Mesenchymal stem cell (in vitro differentiated cells and primary cell): ENCODE measurements at regions not wholly inside any gene's neighbourhood (a gene's known extent, or its start where the extent isn't known, plus 50 kb on each side); places are given as distances from the start of the nearest gene placed in this dataset.

Experiments
- DNase-seq: peaks from one replicate; pipeline ENCODE4 v3.0.0-alpha.2; 2013
- H2AFZ ChIP-seq: one replicate; pipeline ENCODE4 v1.6.1; 2013; ENCODE audit warnings: low read depth, mild to moderate bottlenecking, control low read depth, inconsistent platforms, low read length, moderate library complexity
- H2AK5ac ChIP-seq: 2 replicates; pipeline ENCODE4 v1.6.1; 2013; ENCODE audit warnings: low read length, moderate library complexity, mild to moderate bottlenecking, inconsistent platforms; ENCODE audit not compliant: severe bottlenecking
- H2BK120ac ChIP-seq: one replicate; pipeline ENCODE4 v1.6.1; 2013; ENCODE audit warnings: low read depth, mild to moderate bottlenecking, inconsistent platforms, low read length, moderate library complexity
- H2BK12ac ChIP-seq, 2 experiments: one replicate each; pipeline ENCODE4 v1.6.1; 2013; ENCODE audit warnings: inconsistent platforms in 2 of 2, low read length in 2 of 2, mild to moderate bottlenecking in 2 of 2, moderate library complexity in 2 of 2, control low read depth in 1 of 2
- H2BK15ac ChIP-seq: one replicate; pipeline ENCODE4 v1.6.1; 2013; ENCODE audit warnings: mild to moderate bottlenecking, low read depth, inconsistent platforms; ENCODE audit not compliant: poor library complexity, severe bottlenecking
- H2BK5ac ChIP-seq: 2 replicates; pipeline ENCODE4 v1.6.1; 2013; ENCODE audit warnings: low read depth, mild to moderate bottlenecking, low read length, control low read depth, inconsistent platforms; ENCODE audit not compliant: poor library complexity, severe bottlenecking
- H3K14ac ChIP-seq, 2 experiments: one replicate each; pipeline ENCODE4 v1.6.1; 2013; ENCODE audit warnings: inconsistent platforms in 2 of 2, low read length in 2 of 2, control low read depth in 1 of 2, mild to moderate bottlenecking in 1 of 2, moderate library complexity in 1 of 2
- H3K18ac ChIP-seq, 2 experiments: one replicate each; pipeline ENCODE4 v1.6.1; 2013; ENCODE audit warnings: inconsistent platforms in 2 of 2, low read length in 2 of 2, control low read depth in 1 of 2, low read depth in 1 of 2, mild to moderate bottlenecking in 1 of 2
- H3K23ac ChIP-seq, 2 experiments: one replicate each; pipeline ENCODE4 v1.6.1; 2013; ENCODE audit warnings: inconsistent platforms in 2 of 2, low read length in 2 of 2, mild to moderate bottlenecking in 2 of 2, moderate library complexity in 2 of 2, control low read depth in 1 of 2
- H3K27ac ChIP-seq: 2 replicates; pipeline ENCODE4 v1.5.1; 2013; ENCODE audit warnings: mild to moderate bottlenecking, moderate library complexity, low read length, control low read depth, inconsistent platforms; ENCODE audit not compliant: poor library complexity, severe bottlenecking
- H3K27me3 ChIP-seq, 2 experiments: 2 replicates each; pipeline versions ENCODE4 v1.6.1 to v1.7.0; 2013; ENCODE audit warnings: low read length in 2 of 2, mild to moderate bottlenecking in 2 of 2, moderate library complexity in 2 of 2, control low read depth in 1 of 2, inconsistent platforms in 1 of 2; ENCODE audit not compliant: control insufficient read depth in 1 of 2, insufficient read depth in 1 of 2
- H3K36me3 ChIP-seq, 2 experiments: 2 replicates each; pipeline versions ENCODE4 v1.6.1 to v1.7.0; 2013; ENCODE audit warnings: low read length in 2 of 2, control low read depth in 1 of 2, inconsistent platforms in 1 of 2, low read depth in 1 of 2, mild to moderate bottlenecking in 1 of 2; ENCODE audit not compliant: insufficient read depth in 2 of 2, control insufficient read depth in 1 of 2
- H3K4ac ChIP-seq, 2 experiments: one replicate each; pipeline ENCODE4 v1.6.1; 2013; ENCODE audit warnings: inconsistent platforms in 2 of 2, low read length in 2 of 2, mild to moderate bottlenecking in 2 of 2, moderate library complexity in 2 of 2, control low read depth in 1 of 2, low read depth in 1 of 2
- H3K4me1 ChIP-seq: 2 replicates; pipeline ENCODE4 v1.6.1; 2013; ENCODE audit warnings: low read depth, low read length, control low read depth; ENCODE audit not compliant: control insufficient read depth, insufficient read depth
- H3K4me2 ChIP-seq: 2 replicates; pipeline ENCODE4 v1.6.1; 2013; ENCODE audit warnings: low read length, mild to moderate bottlenecking, inconsistent platforms; ENCODE audit not compliant: poor library complexity, severe bottlenecking
- H3K4me3 ChIP-seq, 2 experiments: 2 replicates each; pipeline versions ENCODE4 v1.5.1 to v1.7.0; 2013; ENCODE audit warnings: low read length in 2 of 2, mild to moderate bottlenecking in 2 of 2, control low read depth in 1 of 2, low read depth in 1 of 2; ENCODE audit not compliant: insufficient read depth in 1 of 2
- H3K79me1 ChIP-seq: replicated peaks from 2 replicates; pipeline ENCODE4 v1.6.1; 2013; ENCODE audit warnings: mild to moderate bottlenecking, control low read depth, low read length, inconsistent platforms; ENCODE audit not compliant: poor library complexity, severe bottlenecking
- H3K9ac ChIP-seq: 2 replicates; pipeline ENCODE4 v1.7.0; 2013; ENCODE audit warnings: mild to moderate bottlenecking, low read length, moderate library complexity
- H3K9me3 ChIP-seq: 2 replicates; pipeline ENCODE4 v1.7.0; 2013; ENCODE audit warnings: mild to moderate bottlenecking, low read length; ENCODE audit not compliant: control insufficient read depth
- H4K8ac ChIP-seq: one replicate; pipeline ENCODE4 v1.6.1; 2013; ENCODE audit warnings: inconsistent platforms, mild to moderate bottlenecking, low read length, moderate library complexity
- H4K91ac ChIP-seq: one replicate; pipeline ENCODE4 v1.6.1; 2013; ENCODE audit warnings: mild to moderate bottlenecking, low read length, inconsistent platforms
- WGBS: methylation state at CpG from one replicate; pipeline ENCODE4 v1.1.7; 2013; ENCODE audit warnings: mixed read lengths; 5-methylcytosine and 5-hydroxymethylcytosine counted together

GRCh38 chr3:632571-633170 is 436.1 kb downstream of the CHL1 start:
- Histone ChIP-seq H4K8ac (no peak overlapping the region), H3K9ac (no peak overlapping the region), H3K14ac (no peak overlapping the region), H2BK15ac (no peak overlapping the region), H2BK12ac (no peak overlapping the region), H3K18ac (no peak overlapping the region), H4K91ac (no peak overlapping the region), H2BK5ac (no peak overlapping the region), H2AK5ac (no peak overlapping the region), H3K79me1 (no peaks in the 10 kb centered on the region), H3K27me3 (no peaks in the 10 kb centered on the region), H3K4ac (no peak overlapping the region), H3K4me2 (no peak overlapping the region), H2BK120ac (no peak overlapping the region), H3K4me1 (no peaks in the 10 kb centered on the region), H3K9me3 (no peaks in the 10 kb centered on the region), H3K36me3 (no peaks in the 10 kb centered on the region), H2AFZ (no peak overlapping the region), H3K4me3 (no peak overlapping the region), H3K27ac (no peak overlapping the region), H3K23ac (no peak overlapping the region)
- WGBS = 18% methylated on average over 7 of the region's 10 CpGs
- peak; percentile 32 for DNase-seq

- no peaks in the 10 kb centered on the region for H3K36me3 ChIP-seq
These were observed 437.9 kb downstream of the CHL1 start for GRCh38 chr3:634511-634910.

GRCh38 chr3:635393-635792 is 438.8 kb downstream of the CHL1 start:
- no peak overlapping the region for H3K4ac ChIP-seq
- no peak overlapping the region for H3K18ac ChIP-seq
- H3K4me3 ChIP-seq = no peak overlapping the region
- no peaks in the 10 kb centered on the region for H3K4me1 ChIP-seq
- H3K9me3 ChIP-seq = no peaks in the 10 kb centered on the region
- no peak overlapping the region for H3K14ac ChIP-seq
- H3K36me3 ChIP-seq = no peaks in the 10 kb centered on the region
- no peak overlapping the region for H4K8ac ChIP-seq
- no peak overlapping the region for H3K23ac ChIP-seq
- H3K9ac ChIP-seq = no peak overlapping the region
- no peaks in the 10 kb centered on the region for H3K27me3 ChIP-seq
- no peak for DNase-seq
- H3K79me1 ChIP-seq = no peaks in the 10 kb centered on the region
- H2BK12ac ChIP-seq = no peak overlapping the region
- H2BK15ac ChIP-seq = no peak overlapping the region
- H2AFZ ChIP-seq = no peak overlapping the region
- H2BK120ac ChIP-seq = no peak overlapping the region
- no peak overlapping the region for H3K27ac ChIP-seq
- H2BK5ac ChIP-seq = no peak overlapping the region
- H3K4me2 ChIP-seq = no peak overlapping the region
- no peak overlapping the region for H2AK5ac ChIP-seq
- no peak overlapping the region for H4K91ac ChIP-seq

More at GRCh38 chr3:634511-634910, 437.9 kb downstream of the CHL1 start:
- Histone ChIP-seq H3K27me3 (no peaks in the 10 kb centered on the region), H3K4me1 (no peaks in the 10 kb centered on the region), H2BK120ac (no peak overlapping the region), H3K4ac (no peak overlapping the region), H3K9ac (no peak overlapping the region), H3K23ac (no peak overlapping the region), H2BK12ac (no peak overlapping the region), H3K4me3 (no peak overlapping the region), H3K4me2 (no peak overlapping the region), H2BK5ac (no peak overlapping the region), H3K9me3 (no peaks in the 10 kb centered on the region), H3K79me1 (no peaks in the 10 kb centered on the region), H4K91ac (no peak overlapping the region), H4K8ac (no peak overlapping the region), H3K27ac (no peak overlapping the region), H2BK15ac (no peak overlapping the region), H2AK5ac (no peak overlapping the region), H2AFZ (no peak overlapping the region), H3K14ac (no peak overlapping the region), H3K18ac (no peak overlapping the region)
- no peak for DNase-seq

GRCh38 chr3:643376-643775 is 446.8 kb downstream of the CHL1 start:
- no peak overlapping the region for H2BK5ac ChIP-seq
- H3K4ac ChIP-seq = no peak overlapping the region
- WGBS = no CpG with 5 or more reads among the region's 1 CpG
- no peak overlapping the region for H3K9ac ChIP-seq
- H3K79me1 ChIP-seq = no peaks in the 10 kb centered on the region
- H2BK15ac ChIP-seq = no peak overlapping the region
- no peaks in the 10 kb centered on the region for H3K9me3 ChIP-seq
- no peak overlapping the region for H3K4me2 ChIP-seq
- no peak overlapping the region for H3K27ac ChIP-seq
- H3K14ac ChIP-seq = no peak overlapping the region
- no peaks in the 10 kb centered on the region for H3K27me3 ChIP-seq
- no peak overlapping the region for H2BK12ac ChIP-seq
- H3K18ac ChIP-seq = no peak overlapping the region
- no peak overlapping the region for H3K23ac ChIP-seq
- H2AFZ ChIP-seq = no peak overlapping the region
- H3K4me3 ChIP-seq = no peak overlapping the region
- H2BK120ac ChIP-seq = no peak overlapping the region
- H4K8ac ChIP-seq = no peak overlapping the region
- no peak overlapping the region for H2AK5ac ChIP-seq
- no peaks in the 10 kb centered on the region for H3K36me3 ChIP-seq
- no peaks in the 10 kb centered on the region for H3K4me1 ChIP-seq
- no peak for DNase-seq
- no peak overlapping the region for H4K91ac ChIP-seq
